ENCODE measurements at regions not wholly inside any gene's neighbourhood (a gene's known extent, or its start where the extent isn't known, plus 50 kb on each side); places are given as distances from the start of the nearest gene placed in this dataset.
A peak's percentile ranks its signal among the peaks of the same experiment; 100 is the strongest.
"Not testable (repeated sequence)": the region's sequence is repeated elsewhere in the genome, so short reads cannot be mapped to it uniquely, and the experiment has no call there.

DNA sequence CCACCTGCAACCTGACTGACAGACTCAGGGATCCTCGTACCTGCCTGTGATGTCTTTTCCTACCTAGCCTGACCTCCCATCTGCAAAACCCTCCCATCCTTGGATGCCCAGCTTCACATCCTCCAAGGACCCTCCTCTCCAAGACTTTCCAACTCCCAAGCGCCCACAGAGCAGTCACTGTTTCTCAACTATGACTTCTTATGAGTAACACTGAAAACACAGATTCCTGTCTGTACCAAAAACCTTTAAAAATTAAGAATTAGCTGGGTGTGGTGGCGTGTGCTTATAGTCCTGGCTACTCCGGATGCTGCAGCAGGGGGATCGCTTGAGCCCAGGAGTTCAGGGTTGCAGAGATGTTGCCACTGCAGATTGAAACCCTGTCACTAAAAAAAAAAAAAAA lies 181.9 kb downstream of the PSMG1 start:
- WGBS, 2 donors = 95 to 97% methylated on average over 5 of the region's 5 CpGs
- intact Hi-C loops (cut with DNase I) = no loop called here
- Histone ChIP-seq H3K4me3 (replicated peaks in 1 of 3) (no peak overlapping the region), H3K36me3 (no peaks in the 10 kb centered on the region), H3K27me3 (no peaks in the 10 kb centered on the region), H3K4me1 (peaks cover 10 to 29% of the 10 kb centered on the region in 2 donors), H3K27ac (peak overlapping the region in 1 of 3 donors; percentile 63), H3K9me3 (no peaks in the 10 kb centered on the region)
- TF ChIP-seq, protein P1, sequence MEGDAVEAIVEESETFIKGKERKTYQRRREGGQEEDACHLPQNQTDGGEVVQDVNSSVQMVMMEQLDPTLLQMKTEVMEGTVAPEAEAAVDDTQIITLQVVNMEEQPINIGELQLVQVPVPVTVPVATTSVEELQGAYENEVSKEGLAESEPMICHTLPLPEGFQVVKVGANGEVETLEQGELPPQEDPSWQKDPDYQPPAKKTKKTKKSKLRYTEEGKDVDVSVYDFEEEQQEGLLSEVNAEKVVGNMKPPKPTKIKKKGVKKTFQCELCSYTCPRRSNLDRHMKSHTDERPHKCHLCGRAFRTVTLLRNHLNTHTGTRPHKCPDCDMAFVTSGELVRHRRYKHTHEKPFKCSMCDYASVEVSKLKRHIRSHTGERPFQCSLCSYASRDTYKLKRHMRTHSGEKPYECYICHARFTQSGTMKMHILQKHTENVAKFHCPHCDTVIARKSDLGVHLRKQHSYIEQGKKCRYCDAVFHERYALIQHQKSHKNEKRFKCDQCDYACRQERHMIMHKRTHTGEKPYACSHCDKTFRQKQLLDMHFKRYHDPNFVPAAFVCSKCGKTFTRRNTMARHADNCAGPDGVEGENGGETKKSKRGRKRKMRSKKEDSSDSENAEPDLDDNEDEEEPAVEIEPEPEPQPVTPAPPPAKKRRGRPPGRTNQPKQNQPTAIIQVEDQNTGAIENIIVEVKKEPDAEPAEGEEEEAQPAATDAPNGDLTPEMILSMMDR (IDR thresholded peaks at IDR 0.05) = no peak
- no peak for TF ChIP-seq POLR2A (IDR thresholded peaks at IDR 0.05)
- DNase-seq = no peak

DNA sequence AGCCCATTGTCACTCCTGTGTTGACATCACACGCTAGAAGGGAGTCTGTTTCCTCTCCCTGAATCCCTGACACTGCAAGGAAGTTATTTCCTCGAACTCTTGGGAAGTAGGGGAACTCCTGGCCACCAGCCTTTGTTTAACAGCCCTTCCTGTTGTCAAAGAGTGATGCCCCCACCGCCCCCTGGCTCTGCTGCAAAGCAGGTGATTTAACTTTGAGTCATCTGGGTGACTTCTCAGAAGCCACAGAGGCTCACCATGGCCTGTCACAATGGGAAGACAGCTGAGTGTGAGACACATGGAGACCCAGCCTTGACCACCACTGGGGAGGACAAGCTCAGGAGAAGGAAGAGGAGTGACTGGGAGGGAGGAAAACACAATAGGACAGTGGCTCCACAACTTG lies 182.8 kb downstream of the PSMG1 start:
- no peak for DNase-seq
- H3K36me3 ChIP-seq = no peaks in the 10 kb centered on the region
- H3K9me3 ChIP-seq = no peaks in the 10 kb centered on the region
- H3K4me1 ChIP-seq = peaks cover 10 to 27% of the 10 kb centered on the region in 2 donors
- peak overlapping the region in 1 of 3 donors; percentile 63 for H3K27ac ChIP-seq
- intact Hi-C loops (cut with DNase I) = no loop called here
- no peak overlapping the region for H3K4me3 ChIP-seq (replicated peaks in 1 of 3)
- 82 to 95% methylated on average over 3 of the region's 3 CpGs for WGBS, 2 donors
- H3K27me3 ChIP-seq = no peaks in the 10 kb centered on the region
- TF ChIP-seq, protein P1 (IDR thresholded peaks at IDR 0.05) = no peak
- no peak for TF ChIP-seq POLR2A (IDR thresholded peaks at IDR 0.05)

DNA sequence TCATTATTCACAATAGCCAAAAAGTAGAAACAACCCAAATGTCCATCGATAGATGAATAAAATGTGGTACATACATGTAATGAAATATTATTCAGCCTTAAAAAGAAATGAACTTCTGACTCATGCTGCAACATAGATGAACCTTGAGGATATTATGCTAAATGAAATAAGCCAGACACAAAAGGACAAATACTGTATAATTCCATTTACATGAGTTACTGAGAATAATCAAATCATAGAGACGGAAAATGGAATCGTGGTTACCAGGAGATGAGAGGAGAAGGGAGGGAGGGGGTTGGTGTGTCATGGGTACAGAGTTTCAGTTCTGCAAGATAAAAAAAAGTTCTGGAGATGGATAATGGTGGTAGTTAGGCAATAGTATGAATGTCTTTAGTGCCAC lies 184.1 kb downstream of the PSMG1 start:
- intact Hi-C loops (cut with DNase I) = loop anchor here (10.0 kb wide), 1 partner anchor 194 kb away; the partner anchor contains the start of gene ETS2
- Histone ChIP-seq H3K27me3 (no peaks in the 10 kb centered on the region), H3K36me3 (no peaks in the 10 kb centered on the region), H3K4me1 (peaks cover 6 to 27% of the 10 kb centered on the region in 2 donors), H3K9me3 (no peaks in the 10 kb centered on the region), H3K4me3 (replicated peaks in 1 of 3) (no peak overlapping the region), H3K27ac (no peak overlapping the region)
- TF ChIP-seq POLR2A (IDR thresholded peaks at IDR 0.05) = no peak
- TF ChIP-seq, protein P1 (IDR thresholded peaks at IDR 0.05) = no peak
- 94 to 96% methylated on average over 3 of the region's 3 CpGs for WGBS, 2 donors
- no peak for DNase-seq

DNA sequence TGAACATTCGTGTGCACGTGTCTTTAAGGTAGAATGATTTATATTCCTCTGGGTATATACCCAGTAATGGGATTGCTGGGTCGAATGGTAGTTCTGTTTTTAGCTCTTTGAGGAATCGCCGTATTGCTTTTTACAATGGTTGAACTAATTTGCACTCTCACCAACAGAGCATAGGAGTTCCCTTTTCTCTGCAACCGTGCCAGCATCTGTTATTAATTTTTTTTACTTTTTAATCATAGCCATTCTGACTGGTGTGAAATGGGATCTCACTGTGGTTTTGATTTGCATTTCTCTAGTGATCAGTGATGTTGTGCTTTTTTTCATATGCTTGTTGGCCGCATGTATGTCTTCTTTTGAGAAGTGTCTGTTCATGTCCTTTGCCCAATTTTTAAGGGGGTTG lies 185.0 kb downstream of the PSMG1 start:
- intact Hi-C loops (cut with DNase I) = loop anchor here (10.0 kb wide), 1 partner anchor 193 kb away; the partner anchor contains the start of gene ETS2
- H3K27me3 ChIP-seq; DNase-seq; H3K4me3 ChIP-seq (replicated peaks in 1 of 3); H3K36me3 ChIP-seq; H3K27ac ChIP-seq; H3K9me3 ChIP-seq: not testable (repeated sequence)
- H3K4me1 ChIP-seq = peaks cover 15 to 32% of the 10 kb centered on the region in 2 donors
- WGBS, 2 donors = 87% methylated on average over 7 of the region's 7 CpGs

DNA sequence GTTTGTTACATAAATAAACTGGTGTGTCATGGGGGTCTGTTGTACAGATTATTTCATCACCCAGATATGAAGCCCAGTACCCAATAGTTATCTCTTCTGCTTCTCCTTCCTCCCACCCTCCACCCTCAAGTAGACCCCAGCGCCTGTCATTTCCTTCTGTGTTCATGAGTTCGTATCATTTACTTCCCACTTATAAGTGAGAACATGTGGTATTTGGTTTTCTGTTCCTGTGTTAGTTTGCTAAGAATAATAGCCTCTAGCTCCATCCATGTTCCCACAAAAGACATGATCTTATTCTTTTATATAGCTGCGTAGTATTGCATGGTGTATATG lies 185.4 kb downstream of the PSMG1 start:
- H3K4me3 ChIP-seq (replicated peaks in 1 of 3); H3K27ac ChIP-seq; DNase-seq; H3K27me3 ChIP-seq; H3K36me3 ChIP-seq; H3K9me3 ChIP-seq: not testable (repeated sequence)
- WGBS, 2 donors = 84 to 92% methylated on average over 3 of the region's 3 CpGs
- intact Hi-C loops (cut with DNase I) = loop anchor here (10.0 kb wide), 1 partner anchor 193 kb away; the partner anchor contains the start of gene ETS2
- H3K4me1 ChIP-seq = peaks cover 19 to 36% of the 10 kb centered on the region in 2 donors

DNA sequence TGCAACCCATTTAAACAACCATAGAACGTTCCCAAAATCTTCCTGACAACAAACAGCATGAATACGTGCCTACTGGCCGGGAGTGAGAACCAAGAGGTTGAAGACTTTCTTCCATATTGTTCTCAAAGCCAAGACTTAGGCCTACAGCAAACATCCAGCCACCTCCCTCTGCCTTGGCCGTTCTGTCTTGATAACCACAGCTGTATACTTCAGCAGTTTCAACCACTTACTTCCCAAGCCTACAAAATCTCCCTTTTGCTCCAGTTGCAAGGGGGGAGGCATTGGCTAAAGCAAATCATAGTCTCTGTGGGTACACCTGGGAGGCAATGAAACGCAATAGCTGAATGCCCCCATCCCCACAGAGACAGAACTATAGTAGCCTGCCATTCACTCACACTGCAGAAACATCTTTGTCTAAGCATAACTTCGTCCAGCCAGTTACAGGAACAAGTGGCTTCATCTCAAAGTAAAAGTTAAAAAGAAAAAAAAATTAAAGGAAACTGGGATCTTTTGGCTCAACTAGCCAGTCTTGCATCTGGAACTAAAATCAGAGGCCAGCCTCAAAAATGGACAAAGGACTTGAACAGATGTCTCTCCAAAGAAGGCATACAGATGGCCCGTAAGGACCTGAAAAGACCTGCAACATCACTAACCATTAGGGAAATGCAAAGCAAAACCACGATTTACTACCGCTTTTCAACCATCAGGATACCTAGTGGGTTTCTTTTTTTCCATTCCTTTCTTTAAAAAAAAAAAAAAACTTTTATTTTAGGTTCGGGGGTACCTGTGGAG lies 186.0 kb downstream of the PSMG1 start:
- H3K36me3 ChIP-seq = no peaks in the 10 kb centered on the region
- H3K4me3 ChIP-seq (replicated peaks in 1 of 3) = no peak overlapping the region
- H3K27me3 ChIP-seq = no peaks in the 10 kb centered on the region
- intact Hi-C loops (cut with DNase I) = loop anchor here (10.0 kb wide), 1 partner anchor 192 kb away; the partner anchor contains the start of gene ETS2
- no peak overlapping the region for H3K27ac ChIP-seq
- TF ChIP-seq, protein P1 (IDR thresholded peaks at IDR 0.05) = no peak
- no peak for TF ChIP-seq POLR2A (IDR thresholded peaks at IDR 0.05)
- no peaks in the 10 kb centered on the region for H3K9me3 ChIP-seq
- 88 to 89% methylated on average over 10 of the region's 10 CpGs for whole genome bisulfite sequencing, 2 donors
- H3K4me1 ChIP-seq = peaks cover 25 to 42% of the 10 kb centered on the region in 2 donors
- no peak for DNase-seq
